LNCAP (cell line): ENCODE measurements at regions not wholly inside any gene's neighbourhood (a gene's known extent, or its start where the extent isn't known, plus 50 kb on each side); places are given as distances from the start of the nearest gene placed in this dataset.

ENCODE experiments used
- TF ChIP-seq, protein P1 (sequence below): fragments of 450-650 bp; IDR thresholded peaks from 2 replicates; pipeline ENCODE4 v1.5.1; 2017; ENCODE audit warnings: mild to moderate bottlenecking

DNA sequence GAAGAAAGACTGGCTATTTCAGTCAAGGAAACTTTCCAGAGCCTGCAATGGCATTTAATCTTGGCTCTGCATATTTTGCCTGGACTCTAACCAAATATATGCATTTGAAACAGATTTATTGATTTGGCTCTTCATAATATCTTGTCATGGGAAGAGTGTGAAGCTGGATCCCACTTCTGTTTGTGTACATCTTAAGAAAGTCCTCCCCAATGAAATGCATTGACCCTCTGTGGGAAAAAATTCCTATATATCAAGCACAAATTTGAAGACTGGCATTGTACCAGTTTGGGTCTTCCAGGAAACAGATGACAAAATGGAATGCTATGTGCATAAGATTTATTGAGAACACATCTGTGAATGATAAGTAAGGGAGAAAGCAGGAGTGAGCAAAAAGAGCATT, 897.3 kb upstream of the TENM3 start:
- TF ChIP-seq, protein P1, sequence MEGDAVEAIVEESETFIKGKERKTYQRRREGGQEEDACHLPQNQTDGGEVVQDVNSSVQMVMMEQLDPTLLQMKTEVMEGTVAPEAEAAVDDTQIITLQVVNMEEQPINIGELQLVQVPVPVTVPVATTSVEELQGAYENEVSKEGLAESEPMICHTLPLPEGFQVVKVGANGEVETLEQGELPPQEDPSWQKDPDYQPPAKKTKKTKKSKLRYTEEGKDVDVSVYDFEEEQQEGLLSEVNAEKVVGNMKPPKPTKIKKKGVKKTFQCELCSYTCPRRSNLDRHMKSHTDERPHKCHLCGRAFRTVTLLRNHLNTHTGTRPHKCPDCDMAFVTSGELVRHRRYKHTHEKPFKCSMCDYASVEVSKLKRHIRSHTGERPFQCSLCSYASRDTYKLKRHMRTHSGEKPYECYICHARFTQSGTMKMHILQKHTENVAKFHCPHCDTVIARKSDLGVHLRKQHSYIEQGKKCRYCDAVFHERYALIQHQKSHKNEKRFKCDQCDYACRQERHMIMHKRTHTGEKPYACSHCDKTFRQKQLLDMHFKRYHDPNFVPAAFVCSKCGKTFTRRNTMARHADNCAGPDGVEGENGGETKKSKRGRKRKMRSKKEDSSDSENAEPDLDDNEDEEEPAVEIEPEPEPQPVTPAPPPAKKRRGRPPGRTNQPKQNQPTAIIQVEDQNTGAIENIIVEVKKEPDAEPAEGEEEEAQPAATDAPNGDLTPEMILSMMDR = no peak

DNA sequence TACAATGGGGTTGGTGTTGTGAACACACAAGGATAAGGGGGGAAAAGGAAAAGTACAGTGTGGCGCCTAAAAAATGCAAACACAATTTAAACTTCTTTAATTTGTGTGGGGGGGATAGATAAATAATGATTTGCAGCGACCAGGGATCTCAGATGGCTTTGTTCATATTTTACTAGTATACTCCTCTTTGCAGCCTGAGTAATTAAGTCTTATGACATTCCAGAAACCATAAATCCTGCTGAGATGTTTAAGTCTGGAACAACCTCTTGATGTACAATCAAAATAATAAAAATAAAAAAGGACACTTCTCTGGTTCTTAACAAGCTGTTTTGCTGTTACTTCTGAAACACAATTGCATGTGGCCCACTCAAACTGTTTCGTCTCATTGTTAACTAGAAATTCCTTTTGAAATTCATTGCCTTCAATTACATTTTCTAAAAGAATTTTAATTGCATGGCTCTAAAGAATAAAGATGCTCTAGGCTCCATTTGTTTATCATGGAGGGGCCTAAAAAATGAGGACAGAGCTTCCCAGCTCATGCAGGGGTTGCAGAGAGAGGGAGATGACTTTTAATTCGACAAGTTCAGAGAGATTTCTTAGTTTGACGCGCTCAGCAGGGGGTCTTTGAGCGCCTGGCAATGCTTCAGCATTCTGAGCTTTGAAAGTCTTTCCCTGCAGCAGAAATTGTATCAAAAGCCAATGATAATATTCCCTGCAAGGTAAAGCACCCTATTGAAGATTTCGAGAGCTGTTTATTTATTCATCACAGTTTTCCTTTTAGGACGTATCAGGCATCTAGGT, 892.4 kb upstream of the TENM3 start:
- TF ChIP-seq, protein P1 = no peak

DNA sequence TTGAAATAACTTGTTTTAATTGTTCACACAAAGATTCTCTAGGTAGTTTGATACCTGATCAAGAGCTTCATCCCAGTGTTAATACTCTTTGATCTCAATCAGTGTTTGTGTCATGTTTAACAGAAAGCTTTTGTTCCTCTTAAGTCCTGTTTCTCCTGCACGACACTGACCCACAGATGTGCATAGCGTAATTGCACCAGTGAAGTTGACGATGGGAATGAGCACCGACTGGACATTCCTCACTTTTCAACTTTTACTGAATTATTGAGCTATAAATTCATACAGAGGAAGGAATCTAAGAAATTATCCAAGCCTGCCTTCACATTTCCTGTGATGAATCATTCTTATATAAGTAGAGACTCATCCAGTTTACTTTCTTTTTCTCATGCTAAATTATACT, 878.7 kb upstream of the TENM3 start:
- TF ChIP-seq, protein P1 = no peak

DNA sequence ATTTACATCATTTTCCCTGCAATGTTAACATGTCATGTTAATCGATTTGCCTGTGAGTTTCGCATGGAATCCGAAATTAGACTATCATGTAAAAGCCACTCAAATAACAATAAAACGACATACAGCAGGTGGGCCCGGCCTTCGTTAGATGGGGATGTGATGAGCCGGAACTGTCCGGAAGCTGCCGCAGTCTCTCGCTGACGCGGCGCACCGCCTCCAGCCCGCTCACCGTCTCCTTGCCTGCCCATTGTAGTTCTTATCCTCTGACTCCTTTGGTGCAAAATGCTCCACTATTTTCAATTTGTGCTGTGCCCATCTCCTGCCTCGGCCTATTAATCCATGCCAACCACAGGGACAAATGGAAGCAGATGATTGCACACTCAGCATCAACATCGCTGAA, 877.5 kb upstream of the TENM3 start:
- TF ChIP-seq, protein P1 = no peak

DNA sequence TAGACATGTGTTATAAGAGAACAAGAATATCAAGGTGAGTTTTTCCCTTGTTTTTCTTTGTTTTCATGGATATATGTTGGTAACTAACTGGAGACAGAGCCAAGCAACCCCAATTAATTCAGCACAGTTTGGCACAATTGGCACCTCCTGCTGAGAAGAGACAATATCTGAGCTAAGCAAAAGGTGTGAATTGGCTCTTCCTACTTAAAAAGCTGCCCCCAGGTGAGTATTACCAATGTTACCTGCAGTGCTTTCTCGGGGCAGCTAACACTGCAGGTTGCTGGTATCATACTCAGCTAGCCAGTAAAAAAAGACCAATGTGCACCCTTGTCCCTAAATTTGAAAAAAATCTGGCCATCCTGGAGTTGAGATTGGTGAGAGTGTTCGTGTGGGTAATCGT, 871.2 kb upstream of the TENM3 start:
- TF ChIP-seq, protein P1 = no peak

DNA sequence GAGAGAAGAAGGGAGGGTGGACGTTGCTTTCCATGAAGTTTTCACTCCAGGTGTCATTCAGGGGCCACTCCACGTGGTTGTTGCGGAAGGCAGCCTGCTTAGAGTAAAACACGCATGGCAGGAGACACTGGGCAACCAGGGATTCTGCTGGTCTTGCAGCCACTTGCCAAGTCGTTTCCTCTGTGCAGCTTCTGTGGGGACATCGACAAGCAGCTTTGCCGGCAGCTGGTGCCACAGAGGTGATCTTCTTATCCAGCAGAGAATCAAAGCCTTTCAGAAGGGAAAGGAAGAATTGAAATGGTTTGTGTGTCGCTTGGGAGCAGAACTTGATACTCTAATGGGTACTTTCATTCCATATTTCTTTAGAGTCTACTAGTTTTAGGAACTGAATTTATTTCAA, 867.1 kb upstream of the TENM3 start:
- TF ChIP-seq, protein P1 = no peak

DNA sequence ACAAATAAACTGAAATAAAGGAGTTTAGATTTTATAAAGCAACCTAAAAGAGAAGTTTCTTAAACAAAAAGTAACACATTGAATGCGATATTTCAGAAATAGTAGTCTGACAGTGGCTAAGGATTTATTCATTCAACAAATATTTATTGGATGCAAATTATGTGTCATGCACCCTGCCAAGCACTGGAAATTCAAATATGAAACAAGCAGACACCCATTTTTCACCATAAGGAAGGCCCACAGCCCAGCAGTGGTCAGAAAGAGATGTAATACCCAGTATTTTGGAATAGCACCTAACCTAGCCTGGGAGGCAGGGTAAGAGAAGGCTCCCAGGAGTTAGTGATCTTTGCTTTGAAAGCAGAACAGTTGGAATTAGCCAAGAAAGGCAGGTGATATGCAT, 855.1 kb upstream of the TENM3 start:
- TF ChIP-seq, protein P1 = no peak

DNA sequence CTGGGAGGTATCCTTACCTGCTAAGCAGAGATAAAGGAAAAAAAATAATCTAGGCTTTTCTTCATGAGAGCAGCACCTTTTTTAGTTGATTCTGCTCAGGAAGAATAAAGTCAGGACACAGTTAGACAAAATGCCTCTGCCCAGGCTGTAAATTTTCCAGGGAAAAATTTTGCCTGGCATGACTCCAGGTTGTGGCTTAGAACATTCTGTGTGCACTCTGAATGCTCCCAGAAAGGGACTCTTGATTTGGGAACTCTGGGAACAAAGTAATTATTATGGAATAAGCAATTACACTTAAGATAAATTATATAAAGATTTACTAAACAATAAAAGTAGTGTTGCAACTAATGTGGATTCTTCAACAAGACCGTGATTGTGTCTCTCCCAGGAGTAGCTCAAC, 826.2 kb upstream of the TENM3 start:
- TF ChIP-seq, protein P1 = no peak
